Panc1 (cell line): ENCODE measurements at regions not wholly inside any gene's neighbourhood (a gene's known extent, or its start where the extent isn't known, plus 50 kb on each side); places are given as distances from the start of the nearest gene placed in this dataset.

Source experiments
- ATAC-seq: fragments of 200-7000 bp; cut with Tn5 transposase; 2 replicates; pipeline ENCODE4 v1.9.1; 2020; ENCODE audit warnings: mild to moderate bottlenecking, moderate library complexity
- BruUV-seq: library from RNA; stranded (reverse); fragments of 400-500 nt; replicated peaks from 2 replicates; lab custom pipeline; 2021; lab: Mats Ljungman, UMichigan
- CTCF ChIA-PET: fragments of 300-600 bp; sonication (Branson Sonifier 250); formaldehyde crosslinking; loops from one replicate; lab custom pipeline; 2022; ENCODE audit warnings: antibody characterized with exemption; lab: Charles Lee
- POLR2A ChIA-PET: fragments of 300-600 bp; sonication (Branson Sonifier 250); formaldehyde crosslinking; loops from one replicate; lab custom pipeline; 2022; ENCODE audit warnings: antibody characterized with exemption; lab: Charles Lee
- DNase-seq: peaks from one replicate; pipeline ENCODE4 v3.0.0-alpha.2; 2010; ENCODE audit warnings: low read depth, low spot score
- H3K27ac ChIP-seq: 2 replicates; pipeline ENCODE4 v1.5.1; 2011; ENCODE audit warnings: mild to moderate bottlenecking, low read length, inconsistent platforms
- H3K27me3 ChIP-seq: fragments of 200-500 bp; sonication (Bioruptor generic); 2 replicates; pipeline ENCODE4 v1.6.0; 2014; ENCODE audit warnings: low read length, inconsistent platforms; ENCODE audit not compliant: control insufficient read depth, insufficient read depth
- H3K36me3 ChIP-seq: fragments of 200-500 bp; sonication (Bioruptor generic); 2 replicates; pipeline ENCODE4 v1.5.1; 2014; ENCODE audit warnings: inconsistent platforms, mild to moderate bottlenecking, low read length, moderate library complexity; ENCODE audit not compliant: control insufficient read depth, insufficient read depth
- H3K4me1 ChIP-seq: 2 replicates; pipeline ENCODE4 v1.5.1; 2011; ENCODE audit warnings: inconsistent platforms, mild to moderate bottlenecking, low read length, moderate library complexity; ENCODE audit not compliant: control insufficient read depth, insufficient read depth
- H3K4me3 ChIP-seq, 2 experiments: 2 replicates each; pipeline ENCODE4 v1.5.1; 2011 to 2012; ENCODE audit warnings: low read depth in 2 of 2, low read length in 2 of 2, mild to moderate bottlenecking in 2 of 2, inconsistent platforms in 1 of 2, moderate library complexity in 1 of 2
- H3K9me3 ChIP-seq: fragments of 200-500 bp; sonication (Bioruptor generic); 2 replicates; pipeline ENCODE4 v1.5.1; 2014; ENCODE audit warnings: low read depth, mild to moderate bottlenecking, inconsistent platforms, low read length, moderate library complexity; ENCODE audit not compliant: control insufficient read depth, insufficient read depth
- CTCF ChIP-seq: fragments of 450-650 bp; IDR thresholded peaks from 2 replicates; pipeline ENCODE4 v1.5.1; 2017; ENCODE audit warnings: mild to moderate bottlenecking
- POLR2AphosphoS5 ChIP-seq: IDR thresholded peaks from 2 replicates; pipeline ENCODE4 v1.6.1; 2012; ENCODE audit warnings: mild to moderate bottlenecking, low read depth, low read length, moderate library complexity
- REST ChIP-seq, 2 experiments: IDR thresholded peaks; 2 replicates each; pipeline ENCODE4 v1.6.1; 2011 to 2012; ENCODE audit warnings: low read depth in 2 of 2, control low read depth in 1 of 2, low read length in 1 of 2, mild to moderate bottlenecking in 1 of 2, moderate library complexity in 1 of 2; ENCODE audit not compliant: insufficient read depth in 1 of 2
- SIN3A ChIP-seq: IDR thresholded peaks from 2 replicates; pipeline ENCODE4 v1.6.1; 2012; ENCODE audit warnings: low read depth, mild to moderate bottlenecking, low read length, moderate library complexity, borderline replicate concordance; ENCODE audit not compliant: insufficient read depth
- TCF7L2 ChIP-seq: IDR thresholded peaks from 2 replicates; pipeline ENCODE4 v1.6.1; 2011; ENCODE audit warnings: mild to moderate bottlenecking, low read depth, low read length, inconsistent platforms
- in situ Hi-C: cut with HindIII; loops from 2 replicates; pipeline ENCODE4 v1.10.0; 2016; ENCODE audit warnings: low sequenced_read_pairs, low pct_unique_long_range_greater_than_20kb
- intact Hi-C: fragments of 100-400 bp; cut with micrococcal nuclease; formaldehyde crosslinking; loops from one replicate; pipeline ENCODE4 v1.10.0; 2022; ENCODE audit not compliant: unreplicated experiment

GRCh38 chr1:14140831-14141401 is 440.9 kb downstream of the PRDM2 start:
- H3K4me1 ChIP-seq, result no peaks in the 10 kb centered on the region
- no TSS peak for BruUV-seq
- H3K27me3 ChIP-seq, result no peaks in the 10 kb centered on the region; the same call in 1 of the 2 replicates
- H3K27ac ChIP-seq, result no peak overlapping the region
- DNase-seq (no peak), ATAC-seq (no peak)
- intact Hi-C loops, result no loop called here
- CTCF ChIA-PET, result no interaction called here
- TF ChIP-seq CTCF (no peak), REST (IDR thresholded peaks at IDR 0.05; ENCODE audit: insufficient read depth in 1 of 2, low read depth in 2 of 2, low read length in 1 of 2) (no peak), TCF7L2 (no peak), POLR2AphosphoS5 (no peak), SIN3A (no peak)
- H3K36me3 ChIP-seq, result no peaks in the 10 kb centered on the region
- no peak overlapping the region for H3K4me3 ChIP-seq
- H3K9me3 ChIP-seq, result no peaks in the 10 kb centered on the region
- in situ Hi-C loops, result no loop called here
- POLR2A ChIA-PET, result no interaction called here

GRCh38 chr1:14141656-14142055 is 441.7 kb downstream of the PRDM2 start:
- CTCF ChIA-PET, result no interaction called here
- Histone ChIP-seq H3K27me3 (no peaks in the 10 kb centered on the region; the same call in 1 of the 2 replicates), H3K9me3 (no peaks in the 10 kb centered on the region), H3K27ac (no peak overlapping the region), H3K4me3 (no peak overlapping the region), H3K4me1 (no peaks in the 10 kb centered on the region), H3K36me3 (no peaks in the 10 kb centered on the region)
- intact Hi-C loops (no loop called here), in situ Hi-C loops (no loop called here)
- ATAC-seq (no peak), DNase-seq (no peak)
- POLR2A ChIA-PET, result no interaction called here
- TF ChIP-seq CTCF (no peak), SIN3A (no peak), TCF7L2 (no peak), REST (IDR thresholded peaks at IDR 0.05; ENCODE audit: insufficient read depth in 1 of 2, low read depth in 2 of 2, low read length in 1 of 2) (no peak), POLR2AphosphoS5 (no peak)
- BruUV-seq, result no TSS peak
